OCI-LY1 (cell line): ENCODE measurements at regions not wholly inside any gene's neighbourhood (a gene's known extent, or its start where the extent isn't known, plus 50 kb on each side); places are given as distances from the start of the nearest gene placed in this dataset.

Experiments
- EZH2 ChIP-seq: fragments of 200-600 bp; sonication (generic), shearing (Covaris generic); IDR thresholded peaks from 2 replicates; pipeline ENCODE4 v1.8.0; 2017; ENCODE audit warnings: borderline replicate concordance, mixed run types, mild to moderate bottlenecking, antibody characterized with exemption, low read length, moderate library complexity, mixed read lengths
- TF ChIP-seq, protein P1 (sequence below): fragments of 200-600 bp; sonication (generic), shearing (Covaris generic); IDR thresholded peaks from 2 replicates; pipeline ENCODE4 v1.5.1; 2017; ENCODE audit warnings: mild to moderate bottlenecking, antibody characterized with exemption, low read length, moderate library complexity, mixed read lengths

DNA sequence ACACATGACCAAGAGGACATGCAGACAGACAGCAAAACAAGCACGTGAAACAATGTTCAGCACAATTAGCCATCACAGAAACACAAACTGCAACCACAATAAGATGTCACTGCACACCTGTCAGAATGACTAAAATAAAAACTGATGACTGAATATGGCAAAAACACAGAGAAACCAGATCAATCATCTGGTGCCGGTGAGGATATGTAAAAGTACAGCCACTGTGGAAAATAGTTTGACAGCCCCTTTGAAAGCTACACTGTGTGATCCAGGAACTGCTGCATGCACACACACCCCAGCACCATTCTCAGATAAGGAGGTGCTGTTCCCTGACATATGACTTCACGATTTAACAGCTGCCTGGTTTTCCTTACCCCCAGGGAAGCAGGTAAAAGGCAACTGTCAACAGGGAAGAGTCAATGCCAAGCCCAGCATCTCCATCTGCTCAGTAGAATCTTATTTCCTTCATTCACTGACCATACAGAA lies 238.1 kb upstream of the HSFY2 start:
- TF ChIP-seq, protein P1, sequence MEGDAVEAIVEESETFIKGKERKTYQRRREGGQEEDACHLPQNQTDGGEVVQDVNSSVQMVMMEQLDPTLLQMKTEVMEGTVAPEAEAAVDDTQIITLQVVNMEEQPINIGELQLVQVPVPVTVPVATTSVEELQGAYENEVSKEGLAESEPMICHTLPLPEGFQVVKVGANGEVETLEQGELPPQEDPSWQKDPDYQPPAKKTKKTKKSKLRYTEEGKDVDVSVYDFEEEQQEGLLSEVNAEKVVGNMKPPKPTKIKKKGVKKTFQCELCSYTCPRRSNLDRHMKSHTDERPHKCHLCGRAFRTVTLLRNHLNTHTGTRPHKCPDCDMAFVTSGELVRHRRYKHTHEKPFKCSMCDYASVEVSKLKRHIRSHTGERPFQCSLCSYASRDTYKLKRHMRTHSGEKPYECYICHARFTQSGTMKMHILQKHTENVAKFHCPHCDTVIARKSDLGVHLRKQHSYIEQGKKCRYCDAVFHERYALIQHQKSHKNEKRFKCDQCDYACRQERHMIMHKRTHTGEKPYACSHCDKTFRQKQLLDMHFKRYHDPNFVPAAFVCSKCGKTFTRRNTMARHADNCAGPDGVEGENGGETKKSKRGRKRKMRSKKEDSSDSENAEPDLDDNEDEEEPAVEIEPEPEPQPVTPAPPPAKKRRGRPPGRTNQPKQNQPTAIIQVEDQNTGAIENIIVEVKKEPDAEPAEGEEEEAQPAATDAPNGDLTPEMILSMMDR, result no peak
- no peak for TF ChIP-seq EZH2
